GM10248 (cell line): ENCODE measurements at regions not wholly inside any gene's neighbourhood (a gene's known extent, or its start where the extent isn't known, plus 50 kb on each side); places are given as distances from the start of the nearest gene placed in this dataset.

Experiments
- CTCF ChIA-PET: fragments of 300-600 bp; sonication (Branson Sonifier 250); formaldehyde crosslinking; extraction: SDS; loops from one replicate; lab custom pipeline; 2021; ENCODE audit warnings: antibody characterized with exemption; lab: Yijun Ruan, JAX
- POLR2A ChIA-PET: fragments of 350-650 bp; sonication (Branson Sonifier 250); formaldehyde crosslinking; extraction: SDS; loops from one replicate; lab custom pipeline; 2020; ENCODE audit warnings: antibody characterized with exemption; lab: Yijun Ruan, JAX
- DNase-seq: peaks from one replicate; pipeline ENCODE4 v3.0.0; 2012; ENCODE audit errors: extremely low spot score
- CTCF ChIP-seq: IDR thresholded peaks from 2 replicates; pipeline ENCODE4 v1.5.1; 2012; ENCODE audit warnings: mild to moderate bottlenecking, low read depth; ENCODE audit errors: extremely low read depth, missing control alignments, control extremely low read depth

GRCh38 chr18:54086046-54086802 is 138.2 kb downstream of the MBD2 start:
- POLR2A ChIA-PET = no interaction called here
- CTCF ChIA-PET = interaction anchor here (1.7 kb wide), 1 partner anchor 9 kb away, joined by 5 read pairs; no protein-coding TSS in a partner anchor
- no peak for DNase-seq
- no peak for TF ChIP-seq CTCF

- POLR2A ChIA-PET = no interaction called here
- CTCF ChIA-PET = no interaction called here
- no peak for DNase-seq
- no peak for TF ChIP-seq CTCF
Measured at GRCh38 chr18:54080858-54081257, 143.6 kb downstream of the MBD2 start.

- POLR2A ChIA-PET = no interaction called here
- TF ChIP-seq CTCF = no peak
- CTCF ChIA-PET = interaction anchor here (1.3 to 1.9 kb wide), 2 partner anchors 9 to 19 kb away, joined by 3 to 6 read pairs; no protein-coding TSS in a partner anchor
- no peak for DNase-seq
Measured at GRCh38 chr18:54076166-54076565, 148.3 kb downstream of the MBD2 start.

GRCh38 chr18:54075689-54076088 is 148.8 kb downstream of the MBD2 start:
- CTCF ChIA-PET = interaction anchor here (1.2 to 1.9 kb wide), 3 partner anchors 9 to 44 kb away, joined by 3 to 6 read pairs (median 3); no protein-coding TSS in a partner anchor
- no peak for TF ChIP-seq CTCF
- POLR2A ChIA-PET = no interaction called here

GRCh38 chr18:54069729-54070128 is 154.7 kb downstream of the MBD2 start:
- CTCF ChIA-PET = no interaction called here
- no peak for DNase-seq
- no peak for TF ChIP-seq CTCF
- POLR2A ChIA-PET = no interaction called here

More at GRCh38 chr18:54075689-54076088, 148.8 kb downstream of the MBD2 start:
- no peak for DNase-seq

- CTCF ChIA-PET = no interaction called here
Measured at GRCh38 chr18:54060343-54061005, 164.0 kb downstream of the MBD2 start.

More at GRCh38 chr18:54060343-54061005, 164.0 kb downstream of the MBD2 start:
- POLR2A ChIA-PET = no interaction called here
- no peak for TF ChIP-seq CTCF
- DNase-seq = no peak
